Activated CD8-positive, alpha-beta memory T cell treated with anti-CD3 and anti-CD28 coated beads for 24 hours (primary cell): ENCODE measurements at regions not wholly inside any gene's neighbourhood (a gene's known extent, or its start where the extent isn't known, plus 50 kb on each side); places are given as distances from the start of the nearest gene placed in this dataset.
"Not testable (repeated sequence)": the region's sequence is repeated elsewhere in the genome, so short reads cannot be mapped to it uniquely, and the experiment has no call there.

Experiments used
- DNase-seq: peaks from one replicate; pipeline ENCODE4 v3.0.0-alpha.2; 2020

DNA sequence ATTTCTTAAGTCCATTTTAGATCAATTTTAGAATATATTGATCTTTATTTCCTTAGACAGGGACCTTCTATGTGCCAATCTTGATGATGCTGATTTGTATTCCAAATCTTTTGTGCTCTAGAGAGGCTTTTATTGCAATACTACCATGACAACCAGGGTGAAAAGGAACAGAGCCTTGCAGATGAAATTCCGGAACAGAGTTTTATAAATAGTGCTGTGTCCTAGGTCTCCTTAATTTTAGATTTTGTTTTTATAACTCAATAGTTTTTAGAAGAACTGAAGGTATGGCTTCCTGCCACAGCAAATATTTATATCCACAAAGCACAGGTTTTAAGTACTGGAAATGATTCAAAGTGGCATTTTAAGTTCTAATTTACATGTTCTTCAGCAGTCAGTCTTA, 160.2 kb downstream of the PMAIP1 start:
- no peak for DNase-seq

GRCh38 chr18:60059216-60059615, 159.4 kb downstream of the PMAIP1 start:
- no peak for DNase-seq

DNA sequence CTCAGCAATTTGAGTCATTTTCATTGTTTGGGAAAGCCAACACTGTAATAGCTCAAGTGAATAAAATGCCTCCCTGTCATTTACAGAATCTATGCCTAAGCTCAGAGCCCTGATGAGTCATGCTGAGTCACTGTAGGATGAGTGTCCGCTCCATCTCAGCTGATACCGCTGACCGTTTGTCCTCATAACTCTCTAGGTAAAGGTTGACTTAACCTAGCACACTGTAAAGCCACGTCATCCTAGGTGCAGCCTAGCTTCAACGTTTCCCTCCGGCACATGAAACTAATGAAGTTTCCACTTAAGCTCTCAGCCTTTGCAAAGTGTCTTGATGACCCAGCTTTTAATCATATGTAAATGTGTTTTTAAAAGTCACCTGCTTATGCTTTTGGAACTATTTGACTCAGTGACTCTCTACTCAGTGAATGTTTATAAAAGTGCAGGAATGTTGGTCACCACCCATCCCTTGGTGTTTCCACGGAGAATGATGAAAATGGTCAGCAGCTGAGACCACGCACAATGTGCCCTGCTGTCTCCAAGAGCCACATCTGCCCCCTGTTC, 154.0 kb downstream of the PMAIP1 start:
- DNase-seq: no peak

GRCh38 chr18:60050821-60051220, 151.0 kb downstream of the PMAIP1 start:
- DNase-seq: no peak

DNA sequence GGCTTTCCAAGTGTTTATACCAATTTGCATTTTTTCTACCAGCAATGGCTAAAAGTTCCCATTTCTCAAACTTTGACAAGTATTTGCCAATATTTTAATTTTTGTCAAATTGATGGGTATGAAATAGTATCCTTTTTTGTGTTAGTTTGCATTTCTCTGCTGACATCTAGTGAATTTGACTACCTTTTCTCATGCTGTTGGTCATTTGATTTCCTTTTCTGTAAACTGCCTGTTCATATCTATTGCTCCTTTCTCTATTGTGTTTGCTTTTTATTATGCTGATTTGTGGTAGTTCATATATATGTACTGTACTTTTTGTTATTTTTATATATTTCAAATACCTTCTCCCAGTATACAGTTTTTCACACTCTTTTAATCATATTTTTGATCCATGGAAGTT, 149.4 kb downstream of the PMAIP1 start:
- no peak for DNase-seq

DNA sequence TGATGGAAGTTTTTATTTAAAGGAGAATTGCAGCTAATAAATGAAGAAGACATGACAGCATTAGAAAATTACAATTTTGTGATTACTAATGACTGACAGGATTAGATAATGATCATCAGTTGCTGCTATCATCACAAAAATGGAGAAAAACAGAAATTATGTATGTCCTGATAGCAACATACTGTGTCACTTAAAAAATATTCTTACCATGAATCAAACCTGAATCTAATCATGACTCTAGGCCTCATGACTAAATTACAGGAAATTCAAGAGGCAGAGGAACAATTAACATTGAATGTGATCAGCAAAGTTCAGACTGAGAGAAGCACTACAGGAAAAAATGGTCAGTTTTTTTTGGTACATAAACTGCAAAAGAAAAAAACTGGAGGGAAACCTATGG, 147.8 kb downstream of the PMAIP1 start:
- DNase-seq: no peak

DNA sequence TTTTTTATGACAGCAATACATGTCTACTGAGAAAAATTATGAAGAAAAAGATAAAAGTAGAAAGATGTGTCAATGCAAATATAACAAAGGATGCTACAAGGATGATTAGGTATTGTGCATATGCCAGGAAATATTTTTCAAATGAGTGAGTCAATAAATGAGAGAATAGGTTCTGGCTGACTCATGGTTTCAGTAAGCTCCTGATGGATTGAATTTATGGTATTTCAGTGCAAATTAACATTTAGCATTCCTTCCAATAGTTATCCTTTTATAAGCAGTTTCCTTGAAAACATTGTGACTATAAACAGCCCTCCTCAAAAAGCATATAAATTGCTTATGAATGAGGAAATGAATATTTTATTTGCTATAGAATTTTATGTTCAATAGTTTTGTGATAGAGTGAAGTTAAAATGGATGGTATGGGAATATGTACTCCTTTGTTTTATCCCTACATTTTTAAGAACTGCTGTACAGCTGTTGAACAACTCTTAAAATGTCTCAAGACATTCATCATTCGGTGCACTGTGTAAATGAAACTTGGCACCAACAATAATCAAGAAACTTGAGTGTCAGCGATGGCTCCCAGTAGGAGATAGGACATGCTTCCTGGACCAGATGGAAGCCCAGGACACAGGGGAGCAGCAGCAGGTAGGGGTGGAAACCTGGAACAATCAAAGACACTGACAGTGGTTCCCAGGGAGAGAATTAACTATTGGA, 144.7 kb downstream of the PMAIP1 start:
- no peak for DNase-seq

GRCh38 chr18:60040971-60041370, 141.2 kb downstream of the PMAIP1 start:
- DNase-seq: no peak

- DNase-seq: no peak
These were observed 138.9 kb downstream of the PMAIP1 start for GRCh38 chr18:60038731-60039130.

DNA sequence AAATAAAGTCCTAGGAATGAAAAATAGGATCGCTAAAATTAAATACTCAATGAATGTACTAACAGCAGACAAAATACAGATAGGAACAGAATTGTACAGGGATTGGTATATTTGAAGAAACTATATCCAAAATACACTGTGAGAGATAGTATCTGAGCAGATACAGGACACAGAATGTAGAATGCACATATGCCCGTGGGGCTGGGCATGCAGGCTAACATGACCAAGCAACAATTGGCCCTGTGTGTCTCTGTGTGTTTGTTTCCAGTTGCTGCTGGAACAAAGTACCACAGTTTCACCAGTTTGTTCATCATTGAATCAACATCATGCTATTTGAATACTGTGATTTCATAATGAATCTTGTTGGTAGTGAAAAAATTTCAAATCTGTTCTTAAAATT, 127.6 kb downstream of the PMAIP1 start:
- no peak for DNase-seq

DNA sequence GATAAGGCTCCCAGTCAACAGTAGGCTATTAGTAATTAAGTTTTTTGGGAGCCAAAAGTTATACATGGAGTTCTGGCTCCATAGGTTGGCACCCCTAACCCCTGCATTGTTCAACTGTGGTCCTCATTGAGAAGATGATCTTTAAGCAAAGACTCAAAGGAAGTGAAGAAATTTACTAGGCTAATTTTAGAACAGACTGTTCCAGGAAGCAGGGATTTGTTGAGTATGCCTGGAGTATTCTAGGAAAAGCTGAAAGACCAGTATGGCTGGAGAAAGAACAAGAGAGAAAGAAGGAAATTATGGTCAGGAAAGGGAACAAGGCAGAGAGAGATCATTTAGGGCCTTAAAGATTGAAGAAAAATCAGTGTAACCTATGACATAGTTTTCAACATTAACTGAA, 125.1 kb downstream of the PMAIP1 start:
- DNase-seq: no peak

DNA sequence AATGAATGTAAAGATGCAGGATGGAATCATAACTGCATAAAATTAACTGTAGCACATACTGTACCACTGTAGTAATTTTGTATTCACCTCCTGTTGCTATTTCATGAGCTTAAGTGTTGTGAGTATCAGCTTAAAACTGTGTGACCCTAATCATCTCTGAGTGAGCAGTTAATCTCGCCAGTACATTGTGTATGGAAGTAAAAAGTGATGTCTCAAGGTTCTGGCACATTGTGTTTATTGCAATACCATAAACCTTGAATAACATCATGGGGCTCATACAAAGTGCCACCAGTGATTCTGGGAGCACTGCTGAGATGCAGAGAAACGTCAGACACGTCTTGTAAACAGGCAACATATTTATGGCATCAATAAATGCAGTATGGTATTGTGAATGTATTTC, 124.5 kb downstream of the PMAIP1 start:
- DNase-seq: no peak

DNA sequence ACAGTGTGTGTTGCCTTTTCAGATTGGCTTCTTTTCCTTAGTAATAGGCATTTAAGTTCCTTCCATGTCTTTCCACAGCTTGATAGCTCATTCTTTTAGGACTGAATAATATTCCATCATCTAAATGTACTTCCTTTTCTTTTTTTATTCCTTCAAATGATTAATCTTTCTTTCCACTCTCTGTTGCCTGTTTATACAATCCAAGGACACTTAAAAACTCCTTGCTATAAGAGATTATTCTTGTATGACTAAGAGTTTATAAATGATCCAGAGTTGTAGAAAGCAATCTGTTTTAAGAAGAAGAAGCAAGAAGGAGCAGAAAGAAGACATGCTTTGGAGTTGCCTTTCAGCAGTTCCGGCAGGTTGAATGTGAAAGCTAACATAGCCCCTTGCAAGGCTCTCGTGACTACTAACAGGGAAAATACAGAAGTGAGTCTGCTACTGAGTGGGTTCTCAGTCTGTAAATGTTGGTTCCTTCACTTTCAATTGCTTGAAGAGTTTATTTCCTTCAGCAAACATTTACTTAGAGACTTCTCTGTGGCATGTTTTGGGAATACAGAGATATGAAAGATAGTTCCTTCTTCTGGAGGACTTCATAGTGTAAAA, 123.0 kb downstream of the PMAIP1 start:
- DNase-seq: no peak

GRCh38 chr18:60021556-60021955, 121.8 kb downstream of the PMAIP1 start:
- DNase-seq: no peak

DNA sequence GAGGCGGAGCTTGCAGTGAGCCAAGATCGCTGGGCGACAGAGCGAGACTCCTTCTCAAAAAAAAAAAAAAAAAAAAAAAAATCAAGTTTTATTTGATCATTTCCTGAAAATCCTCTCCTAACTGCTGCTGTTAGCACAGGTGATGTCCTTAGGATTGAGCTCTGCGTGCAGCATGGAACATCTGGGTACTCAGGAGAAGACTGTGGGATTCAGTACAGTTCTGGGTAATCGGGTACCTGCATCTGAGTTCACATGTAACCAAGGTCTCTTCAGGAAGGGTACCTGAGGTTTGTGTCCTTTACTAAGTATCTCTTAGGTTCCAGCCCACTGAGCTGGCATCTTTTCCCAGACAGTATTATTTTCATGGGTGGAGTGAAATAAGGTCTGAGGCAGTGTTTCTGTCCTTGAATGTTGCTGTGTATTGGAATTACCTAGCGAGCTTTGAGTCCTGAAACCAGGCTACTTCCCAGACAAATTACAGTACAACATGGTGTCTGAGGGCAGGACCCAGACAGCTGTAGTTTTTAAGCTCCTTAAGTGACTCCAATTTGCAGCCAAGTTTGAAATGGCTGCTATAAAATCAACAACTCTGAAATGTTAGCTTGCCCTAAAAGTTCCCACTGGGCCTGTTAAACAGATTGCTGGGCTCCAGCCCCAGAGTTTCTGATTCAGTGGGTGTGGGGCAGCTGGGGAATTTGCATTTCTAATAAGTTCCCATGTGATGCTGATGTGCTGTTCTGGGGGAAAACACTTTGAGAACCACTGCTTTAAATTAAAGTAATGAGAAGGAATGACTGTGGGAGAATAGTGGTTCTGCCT, 120.5 kb downstream of the PMAIP1 start:
- DNase-seq: no peak

GRCh38 chr18:60019463-60019840, 119.7 kb downstream of the PMAIP1 start:
- no peak for DNase-seq

DNA sequence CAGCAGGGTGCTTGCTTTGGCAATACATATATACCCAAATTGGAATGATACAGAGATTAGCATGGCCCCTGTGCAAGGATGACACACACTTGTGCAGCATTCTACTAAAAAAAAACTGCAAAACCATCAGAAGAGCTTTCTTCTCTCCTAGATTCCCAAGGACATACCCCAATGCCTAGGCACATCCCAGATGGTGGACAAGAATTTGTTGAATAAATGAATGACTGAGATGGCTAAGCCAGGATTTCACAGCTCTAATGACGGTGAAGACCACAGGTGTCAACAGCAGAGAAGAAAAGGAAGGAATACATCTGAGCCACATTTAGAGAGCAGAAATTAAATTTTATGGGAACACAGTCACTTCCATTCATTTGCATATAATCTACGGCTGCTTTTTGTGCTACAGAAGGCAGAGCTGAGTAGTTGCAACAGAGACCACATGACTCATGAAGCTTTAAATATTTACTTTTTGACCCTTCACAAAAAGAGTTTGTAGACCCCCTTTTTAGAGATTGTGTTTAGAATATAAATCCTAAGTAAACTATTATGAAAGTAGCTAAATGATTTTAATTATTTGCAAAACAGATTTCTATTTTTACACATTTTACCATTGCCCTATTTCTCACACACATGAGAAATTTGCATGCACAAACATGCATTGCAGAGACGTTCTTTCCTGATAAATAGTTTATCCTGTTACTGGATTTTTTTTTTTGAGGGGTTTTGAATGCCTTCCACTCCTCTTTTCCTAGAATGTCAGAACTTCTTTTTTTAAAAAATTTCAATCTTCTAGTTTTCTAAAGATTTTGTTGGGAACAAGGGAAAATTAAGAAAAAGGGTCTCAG, 119.0 kb downstream of the PMAIP1 start:
- no peak for DNase-seq

DNA sequence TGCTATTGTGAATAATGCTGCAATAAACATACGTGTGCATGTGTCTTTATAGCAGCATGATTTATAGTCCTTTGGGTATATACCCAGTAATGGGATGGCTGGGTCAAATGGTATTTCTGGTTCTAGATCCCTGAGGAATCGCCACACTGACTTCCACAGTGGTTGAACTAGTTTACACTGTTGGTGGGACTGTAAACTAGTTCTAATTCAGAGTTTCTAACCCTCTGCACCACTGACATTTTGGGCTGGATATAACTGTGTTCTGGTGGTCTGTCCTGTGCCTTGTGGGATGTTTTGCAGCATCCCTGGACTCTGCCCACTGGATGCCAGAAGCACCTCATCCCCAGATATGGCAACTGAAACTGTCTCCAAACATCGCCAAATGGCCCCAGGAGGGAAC, 118.3 kb downstream of the PMAIP1 start:
- not testable (repeated sequence) for DNase-seq

DNA sequence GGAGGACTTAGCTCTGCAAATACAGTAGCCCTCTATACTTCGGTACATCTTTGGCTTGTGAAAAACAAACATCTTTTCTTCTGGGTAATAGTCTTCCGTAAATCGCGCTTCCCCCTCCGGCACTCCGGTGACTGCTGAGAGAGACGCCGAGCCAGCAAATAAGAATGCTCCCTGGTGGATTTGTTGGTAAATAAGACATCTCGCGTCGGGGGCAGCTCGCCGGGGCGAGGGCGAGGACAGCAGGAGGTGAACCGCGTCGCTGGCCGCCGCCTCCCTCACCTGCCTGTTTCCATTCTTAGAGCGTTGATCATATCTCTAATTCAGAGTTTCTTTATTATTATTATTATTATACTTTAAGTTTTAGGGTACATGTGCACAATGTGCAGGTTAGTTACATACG, 117.6 kb downstream of the PMAIP1 start:
- no peak for DNase-seq

GRCh38 chr18:60015826-60016225, 116.0 kb downstream of the PMAIP1 start:
- DNase-seq: not testable (repeated sequence)

DNA sequence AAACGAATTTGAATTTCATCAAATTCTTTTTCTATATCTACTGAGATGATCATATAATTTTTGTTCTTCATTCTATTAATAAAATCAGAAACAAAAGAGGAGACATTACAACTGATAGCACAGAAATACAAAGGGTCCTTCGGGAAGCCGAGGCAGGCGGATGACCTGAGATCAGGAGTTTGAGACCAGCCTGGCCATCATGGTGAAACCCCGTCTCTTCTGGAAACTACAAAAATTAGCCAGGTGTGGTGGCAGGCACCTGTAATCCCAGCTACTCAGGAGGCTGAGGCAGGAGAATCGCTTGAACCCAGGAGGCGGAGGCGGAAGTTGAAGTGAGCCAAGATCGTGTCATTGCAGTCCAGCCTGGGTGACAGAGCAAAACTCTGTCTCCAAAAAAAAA, 113.4 kb downstream of the PMAIP1 start:
- not testable (repeated sequence) for DNase-seq

DNA sequence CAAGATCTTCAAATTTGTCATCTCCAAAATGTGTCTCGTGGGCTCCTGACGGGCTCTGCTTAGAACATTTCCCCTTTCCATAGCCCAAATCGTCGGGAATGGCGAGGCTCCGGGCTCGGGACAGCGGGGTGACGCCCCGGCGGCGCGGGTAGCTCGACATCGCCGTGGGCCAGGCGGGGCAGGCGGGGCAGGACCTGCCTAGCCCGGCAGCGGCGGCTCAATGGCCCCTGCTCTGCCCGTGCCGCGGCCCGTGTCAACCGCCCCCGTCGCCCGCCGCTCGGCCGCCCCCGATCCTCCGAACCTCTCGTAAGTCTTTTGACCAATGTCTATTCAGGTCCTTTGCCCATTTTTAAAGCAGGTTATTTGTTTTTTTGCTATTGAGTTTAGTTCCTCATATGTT, 111.2 kb downstream of the PMAIP1 start:
- no peak for DNase-seq

DNA sequence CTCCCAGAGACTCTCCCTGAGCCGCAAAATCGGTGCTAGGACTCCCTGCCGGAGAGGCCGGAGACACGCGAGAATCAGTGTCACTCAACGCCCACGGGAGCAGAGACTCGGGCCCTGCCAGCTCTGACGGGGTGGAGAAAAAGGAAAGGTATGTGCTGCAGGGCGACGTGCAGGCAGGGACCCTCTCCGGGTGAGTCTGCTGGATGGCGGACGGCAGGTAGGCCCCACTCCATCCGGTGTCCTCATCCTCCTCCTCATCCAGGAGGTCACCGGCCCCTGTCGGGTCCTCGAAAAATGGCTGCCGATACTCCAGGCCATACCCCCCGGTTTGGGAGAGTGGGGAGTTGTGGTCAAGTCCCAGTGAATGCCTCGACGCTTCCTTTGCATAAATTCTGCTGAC, 110.7 kb downstream of the PMAIP1 start:
- no peak for DNase-seq
